ENCODE measurements at regions not wholly inside any gene's neighbourhood (a gene's known extent, or its start where the extent isn't known, plus 50 kb on each side); places are given as distances from the start of the nearest gene placed in this dataset.

GRCh38 chr15:46270481-46271147 is 635.8 kb downstream of the SQOR start:
- Histone ChIP-seq H3K9me2 (ENCODE audit: low read depth, low read length) (no peaks in the 10 kb centered on the region), H3K9me3 (ENCODE audit: low read length) (no peaks in the 10 kb centered on the region), H3K4me2 (ENCODE audit: low read length) (no peak overlapping the region), H4K20me1 (ENCODE audit: insufficient read depth, low read length) (no peaks in the 10 kb centered on the region), H3F3A (ENCODE audit: insufficient read depth, low read length) (no peaks in the 10 kb centered on the region), H3K4me1 (ENCODE audit: insufficient read depth, low read length, severe bottlenecking) (no peaks in the 10 kb centered on the region), H3K4me3 (ENCODE audit: low read depth, low read length, poor library complexity, severe bottlenecking) (no peak overlapping the region), H3K27ac (ENCODE audit: low read depth, low read length, poor library complexity, severe bottlenecking) (no peak overlapping the region), H3K9ac (ENCODE audit: low read length) (no peak overlapping the region), H3K36me3 (ENCODE audit: insufficient read depth, low read length) (no peaks in the 10 kb centered on the region), H2AFZ (ENCODE audit: low read length) (no peak overlapping the region), H3K27me3 (ENCODE audit: insufficient read depth, low read length) (no peaks in the 10 kb centered on the region), H3K79me2 (ENCODE audit: insufficient read depth, low read length) (no peaks in the 10 kb centered on the region)
- TF ChIP-seq CTCF (IDR thresholded peaks at IDR 0.05; ENCODE audit: low read length) = no peak
- TF ChIP-seq EZH2 (IDR thresholded peaks at IDR 0.05; ENCODE audit: borderline replicate concordance, low read length) = no peak

- H3K27me3 ChIP-seq (ENCODE audit: insufficient read depth, low read length) = no peaks in the 10 kb centered on the region
- TF ChIP-seq CTCF (IDR thresholded peaks at IDR 0.05; ENCODE audit: low read length) (no peak), EZH2 (IDR thresholded peaks at IDR 0.05; ENCODE audit: borderline replicate concordance, low read length) (no peak)
- no peaks in the 10 kb centered on the region for H3F3A ChIP-seq (ENCODE audit: insufficient read depth, low read length)
- no peak overlapping the region for H2AFZ ChIP-seq (ENCODE audit: low read length)
- no peak overlapping the region for H3K9ac ChIP-seq (ENCODE audit: low read length)
- H3K4me2 ChIP-seq (ENCODE audit: low read length) = no peak overlapping the region
- H4K20me1 ChIP-seq (ENCODE audit: insufficient read depth, low read length) = no peaks in the 10 kb centered on the region
- no peaks in the 10 kb centered on the region for H3K9me2 ChIP-seq (ENCODE audit: low read depth, low read length)
- no peaks in the 10 kb centered on the region for H3K4me1 ChIP-seq (ENCODE audit: insufficient read depth, low read length, severe bottlenecking)
- no peak overlapping the region for H3K4me3 ChIP-seq (ENCODE audit: low read depth, low read length, poor library complexity, severe bottlenecking)
- no peak overlapping the region for H3K27ac ChIP-seq (ENCODE audit: low read depth, low read length, poor library complexity, severe bottlenecking)
- no peaks in the 10 kb centered on the region for H3K9me3 ChIP-seq (ENCODE audit: low read length)
- no peaks in the 10 kb centered on the region for H3K79me2 ChIP-seq (ENCODE audit: insufficient read depth, low read length)
- no peaks in the 10 kb centered on the region for H3K36me3 ChIP-seq (ENCODE audit: insufficient read depth, low read length)
These were observed 640.9 kb downstream of the SQOR start for GRCh38 chr15:46275701-46276100.

GRCh38 chr15:46277451-46277850 is 642.6 kb downstream of the SQOR start:
- no peaks in the 10 kb centered on the region for H3K4me1 ChIP-seq (ENCODE audit: insufficient read depth, low read length, severe bottlenecking)
- no peaks in the 10 kb centered on the region for H3K36me3 ChIP-seq (ENCODE audit: insufficient read depth, low read length)
- H3K4me3 ChIP-seq (ENCODE audit: low read depth, low read length, poor library complexity, severe bottlenecking) = no peak overlapping the region
- H3F3A ChIP-seq (ENCODE audit: insufficient read depth, low read length) = no peaks in the 10 kb centered on the region
- H2AFZ ChIP-seq (ENCODE audit: low read length) = no peak overlapping the region
- H3K9ac ChIP-seq (ENCODE audit: low read length) = no peak overlapping the region
- no peak for TF ChIP-seq CTCF (IDR thresholded peaks at IDR 0.05; ENCODE audit: low read length)
- no peak for TF ChIP-seq EZH2 (IDR thresholded peaks at IDR 0.05; ENCODE audit: borderline replicate concordance, low read length)
- H3K4me2 ChIP-seq (ENCODE audit: low read length) = no peak overlapping the region
- H4K20me1 ChIP-seq (ENCODE audit: insufficient read depth, low read length) = no peaks in the 10 kb centered on the region
- H3K9me2 ChIP-seq (ENCODE audit: low read depth, low read length) = no peaks in the 10 kb centered on the region
- no peak overlapping the region for H3K27ac ChIP-seq (ENCODE audit: low read depth, low read length, poor library complexity, severe bottlenecking)
- H3K79me2 ChIP-seq (ENCODE audit: insufficient read depth, low read length) = no peaks in the 10 kb centered on the region
- H3K9me3 ChIP-seq (ENCODE audit: low read length) = no peaks in the 10 kb centered on the region
- H3K27me3 ChIP-seq (ENCODE audit: insufficient read depth, low read length) = no peaks in the 10 kb centered on the region
